Uterus (tissue), 3 donors: ENCODE measurements at regions not wholly inside any gene's neighbourhood (a gene's known extent, or its start where the extent isn't known, plus 50 kb on each side); places are given as distances from the start of the nearest gene placed in this dataset.

ENCODE experiments used
- DNase-seq, 2 donors: peaks; one replicate each; pipeline ENCODE4 v3.0.0-alpha.2; 2019 to 2020
- H3K27ac ChIP-seq, 2 donors: fragments of 200-600 bp; sonication (generic); 1 replicate in 1 of 2; 2 replicates in 1 of 2; pipeline ENCODE4 v1.5.1; 2016 to 2018
- H3K27me3 ChIP-seq, 2 donors: fragments of 200-600 bp; sonication (generic); one replicate each; pipeline ENCODE4 v1.5.1; 2018 to 2019; ENCODE audit warnings: control low read depth in 1 of 2
- H3K36me3 ChIP-seq, 2 donors: fragments of 200-600 bp; sonication (generic); one replicate each; pipeline ENCODE4 v1.5.1; 2019; ENCODE audit warnings: control low read depth in 1 of 2
- H3K4me1 ChIP-seq, 2 donors: fragments of 200-600 bp; sonication (generic); one replicate each; pipeline ENCODE4 v1.5.1; 2018 to 2019; ENCODE audit warnings: control low read depth in 1 of 2
- H3K4me3 ChIP-seq, 2 donors: fragments of 200-600 bp; sonication (generic); 1 replicate in 1 of 2; 2 replicates in 1 of 2; pipeline ENCODE4 v1.5.1; 2018 to 2019; ENCODE audit warnings: mild to moderate bottlenecking in 1 of 2
- H3K9me3 ChIP-seq, 2 donors: fragments of 200-600 bp; sonication (generic); one replicate each; pipeline ENCODE4 v1.5.1; 2019; ENCODE audit warnings: control low read depth in 1 of 2
- CTCF ChIP-seq, 4 experiments: fragments of 200-600 bp in 2 of 4; fragments of 450-650 bp in 2 of 4; sonication (generic) in 2 of 4; IDR thresholded peaks; one replicate each; pipeline ENCODE4 v1.5.1; 2016 to 2019; ENCODE audit warnings: antibody characterized with exemption in 4 of 4, mild to moderate bottlenecking in 2 of 4, moderate library complexity in 1 of 4
- POLR2A ChIP-seq, 2 donors: fragments of 450-650 bp; IDR thresholded peaks; one replicate each; pipeline ENCODE4 v1.6.1; 2016; ENCODE audit warnings: antibody characterized with exemption in 2 of 2, mild to moderate bottlenecking in 1 of 2, moderate library complexity in 1 of 2
- intact Hi-C: fragments of 100-400 bp; cut with DNase I; formaldehyde crosslinking; loops from one replicate; pipeline ENCODE4 v1.15.1; 2023; ENCODE audit warnings: low total_unique reads
- donor health status: DM: yes; HTN: yes; CAD: no.

DNA sequence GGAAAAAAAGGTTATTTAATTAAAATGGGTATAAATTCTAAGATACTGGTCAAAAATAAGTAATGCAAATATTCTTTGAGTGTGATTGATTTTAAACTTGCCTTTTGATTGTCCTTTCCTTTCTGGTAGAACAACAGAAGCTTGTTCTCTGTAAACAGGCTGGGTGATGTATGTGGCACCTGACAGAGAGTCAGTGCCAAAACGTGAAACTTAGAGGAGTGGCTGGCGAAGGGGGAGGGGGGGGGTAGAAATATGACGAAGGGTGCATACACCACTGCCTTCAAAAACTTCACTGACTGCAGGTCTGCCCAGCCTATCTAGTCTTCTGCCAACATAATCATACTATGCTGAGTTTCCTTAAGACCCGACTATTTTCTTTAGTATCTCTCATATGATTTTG lies 629.8 kb upstream of the SEMA6A start:
- H3K27ac ChIP-seq: no peak overlapping the region
- no peaks in the 10 kb centered on the region for H3K9me3 ChIP-seq
- no peaks in the 10 kb centered on the region for H3K27me3 ChIP-seq
- TF ChIP-seq CTCF (IDR thresholded peaks at IDR 0.05): no peak
- TF ChIP-seq POLR2A (IDR thresholded peaks at IDR 0.05): no peak
- no peaks in the 10 kb centered on the region for H3K36me3 ChIP-seq
- H3K4me1 ChIP-seq: no peaks in the 10 kb centered on the region
- intact Hi-C loops: no loop called here
- H3K4me3 ChIP-seq: no peak overlapping the region
- DNase-seq: no peak

DNA sequence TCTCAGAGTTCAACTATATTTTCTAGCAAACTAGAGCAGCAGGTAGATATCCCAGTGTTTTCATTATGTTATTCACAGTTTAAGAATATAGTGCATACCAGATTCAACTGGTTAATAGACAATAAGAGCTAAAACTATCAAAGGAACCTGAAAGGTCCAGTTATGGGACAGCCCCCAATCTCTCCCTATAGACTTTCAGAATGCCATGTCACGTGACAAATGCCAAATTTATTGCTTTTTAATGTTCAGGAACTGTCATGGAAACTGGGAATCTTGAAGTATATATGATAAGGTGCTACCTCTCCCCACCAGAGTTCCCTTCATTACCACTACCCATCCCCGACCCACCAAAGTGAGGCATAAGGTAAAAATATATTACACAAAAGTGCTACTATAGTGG lies 629.0 kb upstream of the SEMA6A start:
- Histone ChIP-seq H3K9me3 (no peaks in the 10 kb centered on the region), H3K4me1 (no peaks in the 10 kb centered on the region), H3K36me3 (no peaks in the 10 kb centered on the region), H3K4me3 (no peak overlapping the region), H3K27ac (no peak overlapping the region), H3K27me3 (no peaks in the 10 kb centered on the region)
- DNase-seq: no peak
- intact Hi-C loops: no loop called here
- TF ChIP-seq CTCF (IDR thresholded peaks at IDR 0.05) (no peak), POLR2A (IDR thresholded peaks at IDR 0.05) (no peak)

- no peak for DNase-seq
- no peaks in the 10 kb centered on the region for H3K4me1 ChIP-seq
- no peaks in the 10 kb centered on the region for H3K27me3 ChIP-seq
- TF ChIP-seq CTCF (IDR thresholded peaks at IDR 0.05): no peak
- no peak for TF ChIP-seq POLR2A (IDR thresholded peaks at IDR 0.05)
- H3K27ac ChIP-seq: no peak overlapping the region
- no peaks in the 10 kb centered on the region for H3K36me3 ChIP-seq
- H3K4me3 ChIP-seq: no peak overlapping the region
- intact Hi-C loops: no loop called here
- H3K9me3 ChIP-seq: no peaks in the 10 kb centered on the region
These were observed 626.4 kb upstream of the SEMA6A start for GRCh38 chr5:117201001-117201400.

DNA sequence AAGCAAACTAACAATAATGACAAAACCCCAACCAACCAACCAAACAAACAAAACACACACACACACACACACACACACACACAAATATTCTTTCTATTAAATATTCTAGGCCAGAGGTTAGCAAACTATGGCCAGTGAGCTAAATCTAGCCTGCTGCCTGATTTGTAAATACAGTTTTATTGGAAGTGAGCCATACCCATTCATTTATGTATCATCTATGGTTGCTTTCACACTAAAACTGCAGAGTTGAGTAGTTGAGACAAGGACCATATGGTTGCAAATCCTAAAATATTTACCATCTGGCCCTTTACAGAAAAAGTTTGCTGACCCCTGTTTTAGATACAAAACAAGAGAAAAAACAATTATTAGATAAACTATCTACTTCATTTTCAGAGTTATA lies 620.5 kb upstream of the SEMA6A start:
- Histone ChIP-seq H3K27me3 (no peaks in the 10 kb centered on the region), H3K36me3 (no peaks in the 10 kb centered on the region), H3K9me3 (no peaks in the 10 kb centered on the region), H3K4me3 (no peak overlapping the region), H3K27ac (no peak overlapping the region), H3K4me1 (no peaks in the 10 kb centered on the region)
- TF ChIP-seq POLR2A (IDR thresholded peaks at IDR 0.05) (no peak), CTCF (IDR thresholded peaks at IDR 0.05) (no peak)
- no peak for DNase-seq
- intact Hi-C loops: no loop called here

- Histone ChIP-seq H3K36me3 (no peaks in the 10 kb centered on the region), H3K4me1 (no peaks in the 10 kb centered on the region), H3K27ac (no peak overlapping the region), H3K4me3 (no peak overlapping the region), H3K27me3 (no peaks in the 10 kb centered on the region), H3K9me3 (no peaks in the 10 kb centered on the region)
- intact Hi-C loops: no loop called here
- TF ChIP-seq CTCF (IDR thresholded peaks at IDR 0.05) (no peak), POLR2A (IDR thresholded peaks at IDR 0.05) (no peak)
- no peak for DNase-seq
These were observed 616.6 kb upstream of the SEMA6A start for GRCh38 chr5:117191251-117191650.
